GM12872 (cell line): ENCODE measurements at regions not wholly inside any gene's neighbourhood (a gene's known extent, or its start where the extent isn't known, plus 50 kb on each side); places are given as distances from the start of the nearest gene placed in this dataset.

Experiments used
- CTCF ChIP-seq: IDR thresholded peaks from 3 replicates; pipeline ENCODE4 v1.5.1; 2011; ENCODE audit warnings: low read depth, mild to moderate bottlenecking, low read length, moderate library complexity; ENCODE audit not compliant: insufficient read depth

GRCh38 chr13:91286317-91286716 is 61.2 kb upstream of the MIR17HG start:
- no peak for TF ChIP-seq CTCF

GRCh38 chr13:91291078-91291477 is 56.4 kb upstream of the MIR17HG start:
- no peak for TF ChIP-seq CTCF

GRCh38 chr13:91292630-91293221 is 54.8 kb upstream of the MIR17HG start:
- TF ChIP-seq CTCF: no peak

- TF ChIP-seq CTCF: no peak
Observed at GRCh38 chr13:91295712-91296410, 51.6 kb upstream of the MIR17HG start.

GRCh38 chr13:91297503-91297902 is 50.0 kb upstream of the MIR17HG start:
- TF ChIP-seq CTCF: no peak
